ENCODE measurements at regions not wholly inside any gene's neighbourhood (a gene's known extent, or its start where the extent isn't known, plus 50 kb on each side); places are given as distances from the start of the nearest gene placed in this dataset.
"Not testable (repeated sequence)": the region's sequence is repeated elsewhere in the genome, so short reads cannot be mapped to it uniquely, and the experiment has no call there.

- no peak for DNase-seq
Observed at GRCh38 chr4:178196751-178197374, 754.6 kb upstream of the AGA start.

- DNase-seq: no peak
Observed at GRCh38 chr4:178198691-178199090, 756.5 kb upstream of the AGA start.

DNA sequence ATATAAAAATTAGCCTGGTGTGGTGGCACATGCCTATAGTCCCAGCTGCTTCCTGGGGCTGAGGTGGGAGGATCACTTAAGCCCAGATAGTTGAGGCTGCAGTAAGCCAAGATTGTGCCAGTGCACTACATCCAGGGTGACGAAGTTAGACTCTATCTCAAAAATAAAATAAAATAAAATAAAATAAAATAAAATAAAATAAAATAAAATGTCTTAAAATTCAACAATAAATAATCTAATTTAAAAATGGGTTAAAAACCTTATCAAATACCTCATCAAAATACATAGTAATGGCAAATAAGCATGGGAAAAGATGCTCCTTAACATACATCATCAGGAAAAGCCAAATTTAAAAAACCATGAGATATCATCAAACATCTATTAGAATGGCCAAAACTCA lies 760.2 kb upstream of the AGA start:
- no peak for DNase-seq

- no peak for DNase-seq
Observed at GRCh38 chr4:178205826-178206225, 763.6 kb upstream of the AGA start.

DNA sequence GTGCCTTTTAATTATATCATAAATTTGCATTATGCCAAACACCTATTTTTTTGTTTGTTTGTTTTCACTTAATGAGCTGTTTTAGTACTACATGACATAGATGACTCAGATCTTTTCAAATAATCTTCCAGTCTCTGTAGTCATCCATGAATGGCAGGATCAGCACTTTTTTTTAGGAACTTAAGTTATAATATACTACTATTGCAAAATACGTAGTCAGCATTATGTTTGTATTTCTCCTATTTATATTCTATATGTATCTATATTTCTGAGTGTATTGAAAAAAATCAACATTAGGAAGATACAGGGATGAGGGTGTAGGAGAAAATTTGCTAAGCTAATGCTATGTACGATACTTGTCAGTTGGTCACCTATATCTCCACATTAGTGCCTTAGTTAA lies 773.1 kb upstream of the AGA start:
- no peak for DNase-seq

GRCh38 chr4:178215763-178216162 lies 773.5 kb upstream of the AGA start:
- DNase-seq: no peak

- not testable (repeated sequence) for DNase-seq
Observed at GRCh38 chr4:178226421-178226820, 784.2 kb upstream of the AGA start.

DNA sequence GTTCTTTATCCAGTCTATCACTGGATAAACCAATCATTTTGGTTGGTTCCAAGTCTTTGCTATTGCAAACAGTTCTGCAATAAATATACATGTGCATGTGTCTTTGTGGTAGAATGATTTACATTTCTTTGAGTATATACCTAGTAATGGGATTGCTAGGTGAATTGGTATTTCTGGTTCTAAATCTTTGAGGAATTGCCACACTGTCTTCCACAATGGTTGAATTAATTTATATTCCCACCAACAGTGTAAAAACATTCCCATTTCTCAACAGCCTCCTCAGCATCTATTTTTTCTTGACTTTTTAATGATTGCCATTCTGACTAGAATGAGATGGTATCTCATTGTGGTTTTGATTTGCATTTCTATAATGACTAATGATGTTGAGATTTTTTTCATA lies 791.7 kb upstream of the AGA start:
- DNase-seq: no peak

DNA sequence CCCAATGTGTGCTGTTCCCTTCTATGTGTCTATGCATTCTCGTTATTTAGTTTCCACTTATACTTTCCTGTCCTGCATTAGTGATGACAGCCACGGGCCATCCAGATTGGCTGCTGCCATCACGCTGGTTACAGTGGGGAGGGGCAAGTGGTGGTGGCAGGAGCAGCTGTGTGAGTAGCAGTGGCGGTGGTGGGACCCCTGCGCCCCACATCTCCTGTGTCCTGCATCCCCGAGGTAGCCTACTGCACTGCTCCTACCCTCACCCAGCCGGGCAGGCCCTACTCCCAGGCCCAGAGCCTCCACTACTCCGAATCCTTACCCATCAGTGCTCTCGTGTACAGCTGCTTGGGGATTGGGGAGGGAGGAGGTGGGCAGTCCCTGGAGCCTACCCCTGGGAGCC lies 798.7 kb upstream of the AGA start:
- DNase-seq: no peak

DNA sequence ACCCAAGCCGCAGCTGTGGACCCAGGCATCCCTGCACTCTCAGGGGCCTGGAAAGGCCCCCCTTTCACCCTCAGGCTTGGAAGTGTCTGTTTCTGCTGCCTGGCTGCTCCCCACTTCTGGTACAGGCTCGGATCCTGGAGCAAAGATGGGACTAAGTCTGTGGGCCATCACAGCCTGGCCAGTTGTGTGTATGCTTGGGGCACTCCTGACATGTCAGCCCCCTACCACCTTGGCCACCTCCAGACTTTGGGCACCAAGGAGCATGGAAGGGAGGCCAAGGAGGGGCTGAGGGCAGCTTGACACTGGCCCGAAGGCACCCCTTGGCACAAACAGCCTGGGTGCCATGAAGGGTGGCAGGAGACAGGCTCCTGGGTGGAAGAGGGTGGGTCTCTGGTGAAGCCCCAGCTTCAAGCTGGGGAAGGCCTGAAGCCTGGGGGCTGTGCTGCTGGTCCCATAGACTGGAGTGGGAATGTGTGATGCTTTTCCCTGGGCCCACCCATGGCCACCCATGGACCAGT lies 799.4 kb upstream of the AGA start:
- no peak for DNase-seq

- DNase-seq: no peak
Observed at GRCh38 chr4:178242655-178243054, 800.4 kb upstream of the AGA start.

DNA sequence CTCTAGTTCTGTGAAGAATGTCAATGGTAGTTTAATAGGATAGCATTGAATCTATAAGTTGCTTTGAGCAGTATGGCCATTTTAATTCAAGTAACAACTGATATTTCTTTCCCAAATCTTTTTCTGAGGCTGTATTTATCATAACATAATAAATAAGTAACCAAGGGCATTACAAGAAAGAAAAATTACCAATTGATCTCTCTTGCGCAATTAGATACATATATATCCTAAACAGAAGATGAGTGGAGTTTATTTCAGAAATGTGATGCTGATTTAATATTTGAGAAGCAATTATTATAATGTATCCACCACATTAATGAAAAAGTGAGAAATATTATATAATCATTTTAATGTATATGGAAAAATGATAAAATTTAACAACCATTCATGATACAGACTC lies 802.5 kb upstream of the AGA start:
- DNase-seq: no peak

- no peak for DNase-seq
Observed at GRCh38 chr4:178255172-178255571, 812.9 kb upstream of the AGA start.

- no peak for DNase-seq
Observed at GRCh38 chr4:178258603-178259002, 816.4 kb upstream of the AGA start.

- DNase-seq: no peak
Observed at GRCh38 chr4:178259566-178259965, 817.3 kb upstream of the AGA start.

GRCh38 chr4:178264001-178264400 lies 821.8 kb upstream of the AGA start:
- no peak for DNase-seq

DNA sequence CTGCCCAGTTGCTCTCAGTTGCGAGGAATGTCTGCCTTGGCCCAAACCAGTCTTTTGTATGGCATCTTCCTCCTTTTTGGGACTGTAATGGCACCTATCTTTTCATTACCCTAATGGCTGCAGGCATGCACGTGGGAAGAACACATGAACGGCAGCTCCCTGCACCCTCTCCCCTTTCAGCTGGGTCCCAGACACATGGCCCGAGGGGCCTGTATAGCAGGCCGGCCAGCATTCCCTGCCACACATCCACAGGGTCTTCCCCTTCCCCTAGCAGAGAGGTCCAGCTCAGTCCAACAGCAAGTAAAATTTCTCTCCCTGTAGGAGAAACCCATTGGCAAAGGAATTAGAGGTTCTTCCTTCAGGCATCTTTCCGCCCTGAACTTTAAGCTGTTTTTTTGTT lies 829.1 kb upstream of the AGA start:
- DNase-seq: no peak

DNA sequence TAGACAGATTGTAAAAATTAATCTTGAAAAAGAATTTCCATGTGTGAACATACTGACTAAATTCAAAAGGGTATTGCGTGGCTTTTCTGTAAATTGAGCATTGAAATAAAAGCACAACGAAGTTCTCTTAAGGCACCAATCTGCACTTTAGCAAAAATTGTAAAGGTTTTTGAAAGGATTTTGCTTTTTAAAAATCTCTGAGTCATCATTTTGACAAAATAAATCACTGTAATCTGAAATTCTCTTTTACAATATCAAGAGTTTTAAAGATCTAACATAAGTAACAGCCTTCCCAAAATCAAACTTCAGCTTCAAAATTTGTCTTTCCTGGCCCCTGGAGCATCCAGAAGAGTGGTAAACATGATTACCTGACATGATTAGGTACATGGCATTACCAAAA lies 830.9 kb upstream of the AGA start:
- no peak for DNase-seq

GRCh38 chr4:178275671-178276360 lies 833.6 kb upstream of the AGA start:
- no peak for DNase-seq

DNA sequence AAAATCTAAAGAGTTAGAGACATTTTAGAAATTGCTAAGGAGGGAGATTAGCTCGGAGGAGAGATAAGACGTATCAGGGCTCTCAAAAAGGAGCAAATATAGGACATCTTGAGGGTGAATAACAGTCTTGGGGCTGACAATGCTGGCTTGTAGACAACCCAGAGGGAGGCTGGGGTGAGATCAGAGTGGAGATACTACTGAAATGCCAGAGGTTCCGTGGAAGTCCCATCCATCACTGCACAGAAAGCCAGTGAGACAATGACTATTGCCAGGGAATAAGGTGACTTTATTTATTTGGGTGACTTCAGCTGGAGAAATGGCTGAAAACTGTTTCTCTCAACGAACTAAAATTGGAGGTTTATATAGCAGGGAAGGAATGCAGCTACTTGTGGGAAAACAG lies 838.1 kb upstream of the AGA start:
- DNase-seq: no peak

DNA sequence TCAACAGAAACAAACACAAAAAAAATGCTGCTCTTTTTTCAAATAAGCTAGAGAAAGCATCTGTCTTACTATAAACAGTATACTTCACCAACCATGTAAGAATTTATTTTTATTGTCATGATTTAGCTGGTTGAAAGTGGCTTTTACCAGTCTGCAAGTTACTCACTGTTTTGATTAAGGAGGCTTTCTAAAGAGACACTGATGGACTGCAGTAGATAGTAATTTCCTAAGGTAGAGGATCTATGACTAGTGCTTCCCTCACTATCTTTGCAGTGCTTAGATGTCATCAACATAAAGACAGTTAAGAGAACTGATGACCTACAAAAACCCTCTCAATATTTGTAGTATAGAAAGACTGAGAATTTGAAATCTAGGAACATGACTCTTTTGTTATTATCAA lies 846.2 kb upstream of the AGA start:
- no peak for DNase-seq

- no peak for DNase-seq
Observed at GRCh38 chr4:178293601-178294000, 851.4 kb upstream of the AGA start.

GRCh38 chr4:178296669-178297068 lies 854.4 kb upstream of the AGA start:
- DNase-seq: no peak

- DNase-seq: no peak
Observed at GRCh38 chr4:178306565-178306964, 864.3 kb upstream of the AGA start.

- DNase-seq: no peak
Observed at GRCh38 chr4:178309890-178310289, 867.7 kb upstream of the AGA start.
